ENCODE measurements at regions not wholly inside any gene's neighbourhood (a gene's known extent, or its start where the extent isn't known, plus 50 kb on each side); places are given as distances from the start of the nearest gene placed in this dataset.
"Not testable (repeated sequence)": the region's sequence is repeated elsewhere in the genome, so short reads cannot be mapped to it uniquely, and the experiment has no call there.

DNA sequence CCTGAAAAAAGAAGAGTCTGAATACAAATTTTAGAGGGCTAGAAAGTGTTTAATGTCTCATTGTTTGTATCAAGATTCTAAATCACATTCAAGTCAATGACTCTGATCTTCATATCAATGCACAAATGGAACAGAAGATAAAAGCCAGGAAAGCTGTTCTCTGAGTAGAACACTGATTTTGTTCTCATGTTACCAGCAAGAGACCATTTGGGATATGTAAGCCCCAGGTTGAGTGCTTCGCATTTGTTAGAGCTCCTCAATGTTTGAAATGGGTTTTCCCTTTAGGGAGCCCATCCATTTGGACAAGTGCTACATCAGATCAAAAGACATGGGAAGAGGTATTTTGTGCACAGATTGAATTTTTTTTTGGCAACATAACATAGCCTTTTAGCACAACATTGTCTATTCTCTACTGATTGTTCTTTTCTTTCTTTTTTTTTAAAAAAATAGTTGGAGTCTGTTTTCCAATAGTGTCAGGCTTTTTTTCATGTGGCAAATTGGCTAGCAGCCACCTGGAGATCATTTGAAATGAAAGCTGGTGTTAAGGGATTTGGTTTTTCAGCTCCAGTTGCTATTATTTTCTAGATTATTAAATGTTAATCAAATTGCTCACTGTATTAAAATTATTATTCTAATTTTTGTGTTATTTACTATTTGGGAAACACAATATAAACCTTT is 74.5 kb upstream of the ZPLD1 start:
- H3K4me3 ChIP-seq (ENCODE audit: low read length, poor library complexity, severe bottlenecking) = no peak overlapping the region
- H3K9me2 ChIP-seq (replicated peaks; ENCODE audit: low read depth, low read length) = no peaks in the 10 kb centered on the region
- no peaks in the 10 kb centered on the region for H3K36me3 ChIP-seq (ENCODE audit: insufficient read depth, low read length)
- H3F3A ChIP-seq (ENCODE audit: low read depth) = no peaks in the 10 kb centered on the region
- no peaks in the 10 kb centered on the region for H4K20me1 ChIP-seq (ENCODE audit: insufficient read depth, low read length, poor library complexity, severe bottlenecking)
- H3K27me3 ChIP-seq (ENCODE audit: insufficient read depth, low read length, poor library complexity, severe bottlenecking) = no peaks in the 10 kb centered on the region
- H3K9ac ChIP-seq (ENCODE audit: low read depth, low read length, poor library complexity, severe bottlenecking) = no peak overlapping the region
- no peak overlapping the region for H2AFZ ChIP-seq (ENCODE audit: low read length)
- peaks cover 8% of the 10 kb centered on the region for H3K4me1 ChIP-seq (ENCODE audit: insufficient read depth, low read length, poor library complexity, severe bottlenecking)
- TF ChIP-seq EZH2phosphoT487 (IDR thresholded peaks at IDR 0.05; ENCODE audit: borderline replicate concordance) = no peak
- no peak overlapping the region for H3K4me2 ChIP-seq (ENCODE audit: low read depth, low read length, poor library complexity, severe bottlenecking)
- no peaks in the 10 kb centered on the region for H3K9me3 ChIP-seq (ENCODE audit: insufficient read depth, low read depth, low read length)
- H3K79me2 ChIP-seq (ENCODE audit: insufficient read depth, low read length) = no peaks in the 10 kb centered on the region

DNA sequence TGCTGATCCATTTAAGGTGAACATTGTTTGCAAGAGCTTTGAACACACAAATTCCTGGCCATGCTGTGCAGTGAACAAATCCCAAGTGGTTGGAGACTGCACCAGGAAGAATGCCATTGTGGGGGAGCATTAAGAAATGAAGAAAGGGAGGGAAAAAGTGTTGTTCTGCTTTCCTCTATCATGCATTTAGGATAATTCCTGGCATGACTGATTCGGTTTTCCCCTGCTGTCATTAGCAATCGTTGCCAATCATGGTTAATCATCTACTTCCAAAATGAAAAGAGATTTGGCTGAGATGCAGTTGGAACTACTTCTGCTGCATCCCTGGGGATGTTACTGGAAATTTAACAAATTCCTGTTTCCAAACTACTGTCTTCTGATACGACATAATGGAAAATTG is 73.7 kb upstream of the ZPLD1 start:
- peaks cover under 1% of the 10 kb centered on the region for H3K4me1 ChIP-seq (ENCODE audit: insufficient read depth, low read length, poor library complexity, severe bottlenecking)
- no peak overlapping the region for H3K9ac ChIP-seq (ENCODE audit: low read depth, low read length, poor library complexity, severe bottlenecking)
- H4K20me1 ChIP-seq (ENCODE audit: insufficient read depth, low read length, poor library complexity, severe bottlenecking) = no peaks in the 10 kb centered on the region
- no peaks in the 10 kb centered on the region for H3K27me3 ChIP-seq (ENCODE audit: insufficient read depth, low read length, poor library complexity, severe bottlenecking)
- H3K9me2 ChIP-seq (replicated peaks; ENCODE audit: low read depth, low read length) = no peaks in the 10 kb centered on the region
- H3K36me3 ChIP-seq (ENCODE audit: insufficient read depth, low read length) = no peaks in the 10 kb centered on the region
- H2AFZ ChIP-seq (ENCODE audit: low read length) = no peak overlapping the region
- H3F3A ChIP-seq (ENCODE audit: low read depth) = no peaks in the 10 kb centered on the region
- H3K79me2 ChIP-seq (ENCODE audit: insufficient read depth, low read length) = no peaks in the 10 kb centered on the region
- H3K9me3 ChIP-seq (ENCODE audit: insufficient read depth, low read depth, low read length) = no peaks in the 10 kb centered on the region
- no peak for TF ChIP-seq EZH2phosphoT487 (IDR thresholded peaks at IDR 0.05; ENCODE audit: borderline replicate concordance)
- TF ChIP-seq, protein P1, sequence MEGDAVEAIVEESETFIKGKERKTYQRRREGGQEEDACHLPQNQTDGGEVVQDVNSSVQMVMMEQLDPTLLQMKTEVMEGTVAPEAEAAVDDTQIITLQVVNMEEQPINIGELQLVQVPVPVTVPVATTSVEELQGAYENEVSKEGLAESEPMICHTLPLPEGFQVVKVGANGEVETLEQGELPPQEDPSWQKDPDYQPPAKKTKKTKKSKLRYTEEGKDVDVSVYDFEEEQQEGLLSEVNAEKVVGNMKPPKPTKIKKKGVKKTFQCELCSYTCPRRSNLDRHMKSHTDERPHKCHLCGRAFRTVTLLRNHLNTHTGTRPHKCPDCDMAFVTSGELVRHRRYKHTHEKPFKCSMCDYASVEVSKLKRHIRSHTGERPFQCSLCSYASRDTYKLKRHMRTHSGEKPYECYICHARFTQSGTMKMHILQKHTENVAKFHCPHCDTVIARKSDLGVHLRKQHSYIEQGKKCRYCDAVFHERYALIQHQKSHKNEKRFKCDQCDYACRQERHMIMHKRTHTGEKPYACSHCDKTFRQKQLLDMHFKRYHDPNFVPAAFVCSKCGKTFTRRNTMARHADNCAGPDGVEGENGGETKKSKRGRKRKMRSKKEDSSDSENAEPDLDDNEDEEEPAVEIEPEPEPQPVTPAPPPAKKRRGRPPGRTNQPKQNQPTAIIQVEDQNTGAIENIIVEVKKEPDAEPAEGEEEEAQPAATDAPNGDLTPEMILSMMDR (conservative IDR thresholded peaks at IDR 0.05; ENCODE audit: low read length) = no peak
- no peak overlapping the region for H3K4me3 ChIP-seq (ENCODE audit: low read length, poor library complexity, severe bottlenecking)
- no peak overlapping the region for H3K4me2 ChIP-seq (ENCODE audit: low read depth, low read length, poor library complexity, severe bottlenecking)

DNA sequence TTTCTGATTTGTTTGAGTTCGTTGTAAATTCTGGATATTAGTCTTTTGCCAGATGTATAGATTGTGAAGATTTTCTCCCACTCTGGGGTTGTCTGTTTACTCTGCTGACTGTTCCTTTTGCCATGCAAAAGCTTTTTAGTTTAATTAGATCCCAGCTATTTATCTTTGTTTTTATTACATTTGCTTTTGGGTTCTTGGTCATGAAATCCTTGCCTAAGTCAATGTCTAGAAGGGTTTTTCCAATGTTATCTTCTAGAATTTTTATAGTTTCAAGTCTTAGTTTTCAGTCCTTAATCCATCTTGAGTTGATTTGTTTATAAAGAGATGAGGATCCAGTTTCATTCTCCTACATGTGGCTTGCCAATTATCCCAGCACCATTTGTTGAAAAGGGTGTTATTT is 68.7 kb upstream of the ZPLD1 start:
- H3F3A ChIP-seq (ENCODE audit: low read depth); H3K27me3 ChIP-seq (ENCODE audit: insufficient read depth, low read length, poor library complexity, severe bottlenecking); H2AFZ ChIP-seq (ENCODE audit: low read length); H3K9me2 ChIP-seq (replicated peaks; ENCODE audit: low read depth, low read length); H3K4me3 ChIP-seq (ENCODE audit: low read length, poor library complexity, severe bottlenecking); H3K4me1 ChIP-seq (ENCODE audit: insufficient read depth, low read length, poor library complexity, severe bottlenecking); H4K20me1 ChIP-seq (ENCODE audit: insufficient read depth, low read length, poor library complexity, severe bottlenecking); H3K9me3 ChIP-seq (ENCODE audit: insufficient read depth, low read depth, low read length); H3K9ac ChIP-seq (ENCODE audit: low read depth, low read length, poor library complexity, severe bottlenecking); H3K4me2 ChIP-seq (ENCODE audit: low read depth, low read length, poor library complexity, severe bottlenecking); H3K79me2 ChIP-seq (ENCODE audit: insufficient read depth, low read length); H3K36me3 ChIP-seq (ENCODE audit: insufficient read depth, low read length): not testable (repeated sequence)

DNA sequence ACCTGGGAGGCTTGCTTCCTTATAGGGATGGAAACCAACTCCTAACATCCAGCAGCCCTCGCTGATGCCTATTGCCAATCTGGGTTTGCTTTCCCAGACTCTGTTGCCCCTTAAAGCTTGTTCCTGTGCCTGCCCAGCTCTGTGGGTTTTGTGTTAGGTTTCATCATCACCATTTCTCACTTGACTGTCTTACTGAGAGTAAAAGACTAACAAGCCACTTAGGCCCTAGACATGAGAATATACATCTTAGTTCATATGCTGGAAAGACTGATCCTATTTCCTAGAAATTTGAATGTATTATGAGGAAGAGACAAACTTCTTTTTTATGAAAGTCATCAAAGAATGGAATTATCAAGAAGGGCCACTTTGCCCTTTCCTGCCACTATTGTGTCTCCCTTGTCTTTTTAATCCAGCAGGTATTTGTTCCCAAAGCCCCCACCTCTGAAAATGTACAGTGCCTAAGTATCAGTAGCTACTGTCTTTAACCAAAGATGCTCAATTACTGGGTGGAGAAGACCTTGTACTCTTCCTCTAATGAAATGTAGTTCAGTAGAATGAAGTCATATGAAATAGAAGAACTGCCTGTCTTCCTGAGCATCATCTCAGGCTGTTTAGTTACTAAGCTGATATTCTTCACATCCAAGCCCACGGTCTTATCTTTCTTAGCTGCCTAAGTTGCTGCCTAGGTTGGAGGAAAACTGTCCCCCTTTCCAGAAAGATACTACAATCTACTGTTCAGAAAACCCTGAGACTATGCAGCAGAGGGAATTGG is 59.8 kb upstream of the ZPLD1 start:
- no peaks in the 10 kb centered on the region for H3K9me3 ChIP-seq (ENCODE audit: insufficient read depth, low read depth, low read length)
- no peaks in the 10 kb centered on the region for H3F3A ChIP-seq (ENCODE audit: low read depth)
- no peak overlapping the region for H3K9ac ChIP-seq (ENCODE audit: low read depth, low read length, poor library complexity, severe bottlenecking)
- H3K36me3 ChIP-seq (ENCODE audit: insufficient read depth, low read length) = no peaks in the 10 kb centered on the region
- no peak overlapping the region for H3K4me3 ChIP-seq (ENCODE audit: low read length, poor library complexity, severe bottlenecking)
- no peaks in the 10 kb centered on the region for H3K79me2 ChIP-seq (ENCODE audit: insufficient read depth, low read length)
- no peak for TF ChIP-seq EZH2phosphoT487 (IDR thresholded peaks at IDR 0.05; ENCODE audit: borderline replicate concordance)
- TF ChIP-seq, protein P1 (conservative IDR thresholded peaks at IDR 0.05; ENCODE audit: low read length) = no peak
- H3K9me2 ChIP-seq (replicated peaks; ENCODE audit: low read depth, low read length) = no peaks in the 10 kb centered on the region
- H3K4me2 ChIP-seq (ENCODE audit: low read depth, low read length, poor library complexity, severe bottlenecking) = no peak overlapping the region
- H3K27me3 ChIP-seq (ENCODE audit: insufficient read depth, low read length, poor library complexity, severe bottlenecking) = no peaks in the 10 kb centered on the region
- H4K20me1 ChIP-seq (ENCODE audit: insufficient read depth, low read length, poor library complexity, severe bottlenecking) = no peaks in the 10 kb centered on the region
- H3K4me1 ChIP-seq (ENCODE audit: insufficient read depth, low read length, poor library complexity, severe bottlenecking) = no peaks in the 10 kb centered on the region
- no peak overlapping the region for H2AFZ ChIP-seq (ENCODE audit: low read length)

All from Loucy (cell line).